Fibroblast of lung (primary cell): ENCODE measurements at regions not wholly inside any gene's neighbourhood (a gene's known extent, or its start where the extent isn't known, plus 50 kb on each side); places are given as distances from the start of the nearest gene placed in this dataset.

ENCODE experiments used
- DNase-seq, 2 donors: peaks; one replicate each; pipeline versions ENCODE4 v3.0.0 to v3.0.0-alpha.2; 2010; ENCODE audit warnings: low read depth in 2 of 2
- H2AFZ ChIP-seq: 2 replicates; pipeline ENCODE4 v1.5.1; 2012; ENCODE audit warnings: low read length, control low read depth, inconsistent platforms
- H3K27ac ChIP-seq: 2 replicates; pipeline ENCODE4 v1.5.1; 2011; ENCODE audit warnings: low read length, control low read depth; ENCODE audit not compliant: insufficient read depth
- H3K27me3 ChIP-seq: 2 replicates; pipeline ENCODE4 v1.5.1; 2011; ENCODE audit warnings: mild to moderate bottlenecking, low read length; ENCODE audit not compliant: control insufficient read depth, insufficient read depth
- H3K36me3 ChIP-seq: 2 replicates; pipeline ENCODE4 v1.5.1; 2011; ENCODE audit warnings: low read length; ENCODE audit not compliant: control insufficient read depth, insufficient read depth
- H3K4me1 ChIP-seq: 2 replicates; pipeline ENCODE4 v1.5.1; 2011; ENCODE audit warnings: low read length; ENCODE audit not compliant: control insufficient read depth, insufficient read depth; ENCODE audit errors: extremely low read depth
- H3K4me2 ChIP-seq: 2 replicates; pipeline ENCODE4 v1.5.1; 2011; ENCODE audit warnings: low read length, control low read depth; ENCODE audit not compliant: insufficient read depth; ENCODE audit errors: extremely low read depth
- H3K4me3 ChIP-seq, 4 experiments: fragments of 200-600 bp in 1 of 4; sonication (generic) in 1 of 4; replicated peaks in 1 of 4; 2 replicates each; pipeline ENCODE4 v1.5.1; 2011 to 2016; ENCODE audit warnings: low read length in 4 of 4, low read depth in 3 of 4, mild to moderate bottlenecking in 3 of 4, control low read depth in 2 of 4, inconsistent platforms in 1 of 4, mixed read lengths in 1 of 4; ENCODE audit not compliant: insufficient read depth in 1 of 4; ENCODE audit errors: control extremely low read depth in 1 of 4
- H3K79me2 ChIP-seq: 2 replicates; pipeline ENCODE4 v1.5.1; 2012; ENCODE audit warnings: mild to moderate bottlenecking, low read length, inconsistent platforms; ENCODE audit not compliant: control insufficient read depth, insufficient read depth
- H3K9ac ChIP-seq: 2 replicates; pipeline ENCODE4 v1.5.1; 2011; ENCODE audit warnings: mild to moderate bottlenecking, low read length, control low read depth; ENCODE audit not compliant: insufficient read depth
- H3K9me3 ChIP-seq: 2 replicates; pipeline ENCODE4 v1.5.1; 2012; ENCODE audit warnings: low read depth, low read length; ENCODE audit not compliant: control insufficient read depth, insufficient read depth
- H4K20me1 ChIP-seq: 2 replicates; pipeline ENCODE4 v1.5.1; 2011; ENCODE audit warnings: low read length; ENCODE audit not compliant: control insufficient read depth, insufficient read depth; ENCODE audit errors: extremely low read depth
- CTCF ChIP-seq, 2 donors: IDR thresholded peaks in 1 of 2; conservative IDR thresholded peaks in 1 of 2; 1 replicate in 1 of 2; 2 replicates in 1 of 2; pipeline ENCODE4 v1.5.1; 2011 to 2012; ENCODE audit warnings: low read length in 2 of 2, control low read depth in 1 of 2, inconsistent platforms in 1 of 2, low read depth in 1 of 2, mild to moderate bottlenecking in 1 of 2
- EZH2 ChIP-seq: IDR thresholded peaks from 2 replicates; pipeline ENCODE4 v1.5.1; 2012; ENCODE audit warnings: low read length, control low read depth, mild to moderate bottlenecking; ENCODE audit errors: missing control alignments

DNA sequence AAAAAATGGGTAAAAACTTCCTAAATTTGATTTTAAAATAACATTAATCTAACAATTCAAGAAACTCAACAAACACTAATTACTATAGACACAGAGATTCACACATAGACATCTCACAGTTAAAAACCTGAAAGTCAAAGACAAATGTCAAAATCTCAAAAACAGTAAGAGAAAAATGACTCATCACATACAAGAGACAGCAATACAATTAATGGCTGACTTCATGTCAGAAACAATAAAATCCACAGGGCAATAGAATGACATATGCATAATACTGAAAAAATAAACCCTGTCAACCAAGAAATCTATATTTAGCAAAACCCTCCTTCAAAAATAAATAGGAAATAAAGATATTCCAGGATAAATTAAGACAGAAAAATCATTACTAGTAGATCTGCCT is 200.4 kb downstream of the CEMIP2 start:
- no peak overlapping the region for H3K4me2 ChIP-seq
- H3K4me3 ChIP-seq = no peak overlapping the region
- H3K27me3 ChIP-seq = no peaks in the 10 kb centered on the region
- no peak overlapping the region for H3K27ac ChIP-seq
- H2AFZ ChIP-seq = no peak overlapping the region
- H4K20me1 ChIP-seq = no peaks in the 10 kb centered on the region
- H3K9me3 ChIP-seq = no peaks in the 10 kb centered on the region
- H3K79me2 ChIP-seq = no peaks in the 10 kb centered on the region
- TF ChIP-seq CTCF (conservative IDR thresholded peaks at IDR 0.05 in 1 of 2, IDR thresholded peaks at IDR 0.05 in 1 of 2; ENCODE audit: low read depth in 1 of 2, low read length in 2 of 2) (no peak), EZH2 (no peak)
- H3K36me3 ChIP-seq = no peaks in the 10 kb centered on the region
- DNase-seq = no peak
- no peak overlapping the region for H3K9ac ChIP-seq
- no peaks in the 10 kb centered on the region for H3K4me1 ChIP-seq

DNA sequence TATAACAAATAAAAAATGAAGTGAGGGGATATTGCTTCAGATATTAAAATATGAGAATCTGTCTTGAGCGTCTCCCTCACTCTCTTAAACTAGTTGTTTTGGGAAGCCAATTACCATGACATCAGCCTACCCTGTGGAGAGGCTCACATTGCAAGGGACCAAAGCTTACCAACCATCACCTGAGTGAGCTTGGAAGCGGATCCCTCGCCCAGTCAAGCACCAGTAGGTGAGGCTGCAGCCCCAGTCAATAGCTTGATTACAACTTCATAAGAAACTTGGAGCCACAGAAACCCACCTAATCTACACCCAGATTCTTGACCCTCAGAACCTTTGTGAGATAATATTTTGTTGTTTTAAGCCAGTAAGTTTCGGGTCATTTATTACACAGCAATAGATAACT is 206.2 kb downstream of the CEMIP2 start:
- Histone ChIP-seq H3K4me3 (no peak overlapping the region), H2AFZ (no peak overlapping the region), H3K36me3 (no peaks in the 10 kb centered on the region), H3K4me1 (no peaks in the 10 kb centered on the region), H4K20me1 (no peaks in the 10 kb centered on the region), H3K9ac (no peak overlapping the region), H3K27ac (no peak overlapping the region), H3K27me3 (no peaks in the 10 kb centered on the region), H3K4me2 (no peak overlapping the region), H3K9me3 (no peaks in the 10 kb centered on the region), H3K79me2 (no peaks in the 10 kb centered on the region)
- no peak for DNase-seq
- TF ChIP-seq CTCF (conservative IDR thresholded peaks at IDR 0.05 in 1 of 2, IDR thresholded peaks at IDR 0.05 in 1 of 2; ENCODE audit: low read depth in 1 of 2, low read length in 2 of 2) = no peak
- no peak for TF ChIP-seq EZH2

GRCh38 chr9:71557310-71557709 is 211.0 kb downstream of the CEMIP2 start:
- no peak overlapping the region for H3K9ac ChIP-seq
- no peak overlapping the region for H2AFZ ChIP-seq
- no peak overlapping the region for H3K4me3 ChIP-seq
- TF ChIP-seq CTCF (conservative IDR thresholded peaks at IDR 0.05 in 1 of 2, IDR thresholded peaks at IDR 0.05 in 1 of 2; ENCODE audit: low read depth in 1 of 2, low read length in 2 of 2) (no peak), EZH2 (no peak)
- no peaks in the 10 kb centered on the region for H4K20me1 ChIP-seq
- H3K27me3 ChIP-seq = no peaks in the 10 kb centered on the region
- H3K4me2 ChIP-seq = no peak overlapping the region
- H3K4me1 ChIP-seq = no peaks in the 10 kb centered on the region
- H3K36me3 ChIP-seq = no peaks in the 10 kb centered on the region
- H3K27ac ChIP-seq = no peak overlapping the region
- H3K9me3 ChIP-seq = no peaks in the 10 kb centered on the region
- no peak for DNase-seq
- no peaks in the 10 kb centered on the region for H3K79me2 ChIP-seq
